Hematopoietic multipotent progenitor cell (in vitro differentiated cells): ENCODE measurements at regions not wholly inside any gene's neighbourhood (a gene's known extent, or its start where the extent isn't known, plus 50 kb on each side); places are given as distances from the start of the nearest gene placed in this dataset.

Experiments
- DNase-seq, 3 donors: peaks; one replicate each; pipeline ENCODE4 v3.0.0-alpha.2; 2011 to 2015; ENCODE audit warnings: low read depth in 2 of 3, low spot score in 2 of 3

DNA sequence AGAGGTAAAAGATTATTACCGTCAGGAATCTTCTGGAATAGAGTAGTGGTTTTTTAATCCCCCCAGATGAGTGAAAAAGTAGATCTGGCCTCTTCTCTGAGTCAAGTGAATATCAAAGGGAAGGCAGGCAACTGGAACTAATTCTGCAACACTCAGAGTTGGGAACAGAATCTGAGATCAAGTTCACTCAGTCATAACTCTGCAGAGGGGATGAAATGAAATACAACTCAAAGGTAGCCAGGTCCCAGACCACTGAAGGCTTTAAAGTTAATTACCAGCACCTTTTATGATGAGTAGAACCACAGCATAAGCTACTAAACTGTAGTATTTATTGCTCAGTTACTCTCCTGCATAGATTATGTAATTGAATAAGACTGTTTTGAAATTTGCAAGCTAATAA lies 455.6 kb upstream of the AKR1E2 start:
- DNase-seq, result no peak

DNA sequence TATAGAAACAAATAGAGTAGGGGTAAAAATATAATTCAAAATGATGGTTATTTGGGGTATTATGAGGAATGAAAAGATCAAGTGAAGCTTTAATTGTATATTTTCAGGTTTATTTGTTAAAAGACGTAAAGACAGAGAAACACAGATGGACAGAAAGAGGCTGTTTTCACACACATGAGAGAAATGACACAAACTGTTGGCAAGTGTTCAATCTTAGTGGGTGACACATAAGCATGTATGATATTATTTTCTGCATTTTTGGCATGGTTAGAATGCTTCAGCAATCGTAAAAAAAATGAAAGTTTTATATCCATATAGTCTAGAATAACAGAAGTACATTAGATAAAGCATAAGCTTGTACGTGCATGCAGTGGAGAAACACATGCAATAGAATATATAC lies 464.4 kb upstream of the AKR1E2 start:
- DNase-seq, result no peak

DNA sequence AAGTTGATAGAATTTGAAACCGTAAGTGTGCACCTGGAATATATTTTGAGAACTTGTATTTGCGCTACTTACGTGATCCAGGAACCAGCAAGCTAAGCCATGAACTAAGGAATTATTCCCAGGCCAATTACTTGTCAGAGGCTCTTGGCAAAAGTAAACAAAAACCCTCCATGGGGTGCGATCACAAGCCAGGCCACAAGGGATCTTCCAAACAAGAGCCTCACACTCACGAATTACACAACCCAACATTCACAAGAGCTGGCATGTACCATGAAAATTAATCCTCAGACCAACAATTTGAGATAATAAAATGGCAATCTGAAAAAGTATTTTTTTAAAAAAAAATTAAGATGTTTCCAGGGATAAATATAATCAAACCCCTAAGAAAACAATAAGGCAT lies 467.0 kb upstream of the AKR1E2 start:
- DNase-seq, result no peak

DNA sequence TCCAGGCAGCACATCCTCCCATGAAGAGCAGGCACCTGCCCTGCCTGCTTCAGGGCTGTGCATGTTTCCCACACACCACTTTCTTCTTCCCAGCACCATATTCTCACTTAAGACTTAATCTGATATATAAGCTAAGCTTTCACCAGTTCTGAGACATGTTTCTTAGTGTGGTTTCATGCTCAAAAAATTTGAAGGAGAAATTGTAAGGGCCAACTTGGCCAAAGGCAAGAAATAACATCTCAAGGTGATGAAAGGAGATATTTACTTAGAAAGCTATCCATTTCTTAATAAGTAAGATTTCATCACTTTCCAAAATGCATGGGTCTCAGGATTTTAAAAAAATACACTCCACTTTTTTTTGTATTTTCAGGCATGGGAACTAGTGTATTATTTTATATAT lies 468.1 kb upstream of the AKR1E2 start:
- no peak for DNase-seq

DNA sequence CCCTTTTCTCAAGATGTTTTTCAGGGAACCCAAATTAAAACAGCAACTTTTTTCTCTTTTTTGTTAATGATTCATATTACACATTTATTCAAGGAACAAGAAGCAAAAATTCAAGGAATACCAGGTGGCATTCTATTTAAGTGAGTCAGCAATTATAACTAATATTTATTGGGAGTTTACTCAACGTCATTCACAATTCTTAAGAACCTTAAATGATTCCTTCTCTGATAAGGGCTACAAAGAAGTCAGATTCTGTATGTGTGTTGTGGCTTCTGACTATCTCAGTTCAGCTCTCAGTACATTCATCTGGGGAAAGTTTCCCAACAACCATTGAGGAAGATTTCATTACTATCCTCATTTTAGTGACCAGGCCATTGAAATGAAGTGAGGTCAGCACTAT lies 470.7 kb upstream of the AKR1E2 start:
- DNase-seq, result no peak

DNA sequence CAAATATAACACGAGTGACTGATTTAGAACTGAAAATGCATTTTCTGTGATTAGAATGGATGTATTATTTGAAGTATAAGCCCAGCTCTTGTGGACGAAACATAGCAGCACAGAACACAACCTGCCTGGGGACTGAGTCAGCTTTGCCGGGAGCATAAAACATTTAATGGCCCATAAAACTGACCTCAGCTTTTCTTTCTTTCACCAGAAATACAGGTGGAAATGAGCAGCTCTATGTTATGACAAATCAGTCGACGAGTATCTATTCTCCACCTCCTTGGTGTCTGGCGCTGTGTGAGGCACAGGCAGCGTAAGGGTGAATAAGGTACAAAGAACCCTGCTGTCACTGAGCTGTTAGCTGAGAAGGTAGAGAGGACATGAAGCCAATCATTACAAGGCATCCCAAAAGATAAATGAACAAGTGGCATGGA lies 471.6 kb upstream of the AKR1E2 start:
- no peak for DNase-seq

DNA sequence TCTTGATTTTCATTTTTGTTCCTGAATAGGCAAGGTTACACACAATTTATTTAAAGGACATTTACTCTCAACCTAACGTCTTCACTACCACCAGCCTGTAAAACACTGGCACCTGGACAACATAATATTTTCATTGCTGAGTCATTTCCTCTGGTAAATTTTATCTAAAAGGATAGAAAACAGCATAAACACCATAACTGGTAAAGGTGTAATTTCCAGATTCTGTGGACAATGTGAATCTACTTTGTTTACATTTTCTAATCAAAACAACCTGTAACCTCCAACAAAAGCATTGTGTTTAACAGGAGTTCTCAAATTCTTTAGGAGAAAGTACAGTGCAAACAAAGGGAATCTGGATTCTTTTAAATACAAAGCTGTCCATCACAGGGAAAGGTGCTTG lies 472.0 kb upstream of the AKR1E2 start:
- peak in 1 of 3 donors; percentile 57 for DNase-seq

DNA sequence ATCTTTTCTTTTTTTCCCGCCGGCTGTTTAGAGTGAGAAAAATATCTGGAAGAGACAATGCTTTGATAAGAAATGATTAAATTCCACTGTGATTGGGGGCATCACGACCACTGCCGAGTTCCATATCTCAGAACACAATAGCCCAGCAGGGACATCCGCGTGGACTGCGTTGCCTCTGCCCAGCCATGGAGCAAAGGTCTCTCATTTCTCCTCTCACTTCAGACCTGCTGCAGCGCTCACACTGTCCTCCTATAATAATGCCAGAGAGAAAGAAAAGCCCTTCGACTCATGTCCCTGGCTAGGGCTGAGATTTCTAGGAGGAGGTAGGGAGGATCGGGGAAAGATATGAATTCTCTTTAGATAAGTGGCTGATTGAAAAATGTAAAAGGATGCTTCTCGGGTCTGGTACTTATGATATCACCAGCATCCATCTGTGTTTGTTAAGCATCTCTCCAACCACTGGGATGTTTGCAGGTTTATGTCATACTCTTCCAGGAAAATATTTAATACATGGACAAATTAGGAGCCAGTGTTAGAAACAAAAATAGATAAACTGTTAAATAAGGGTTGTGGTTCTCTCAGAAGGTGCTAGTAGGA lies 472.9 kb upstream of the AKR1E2 start:
- DNase-seq, result no peak

DNA sequence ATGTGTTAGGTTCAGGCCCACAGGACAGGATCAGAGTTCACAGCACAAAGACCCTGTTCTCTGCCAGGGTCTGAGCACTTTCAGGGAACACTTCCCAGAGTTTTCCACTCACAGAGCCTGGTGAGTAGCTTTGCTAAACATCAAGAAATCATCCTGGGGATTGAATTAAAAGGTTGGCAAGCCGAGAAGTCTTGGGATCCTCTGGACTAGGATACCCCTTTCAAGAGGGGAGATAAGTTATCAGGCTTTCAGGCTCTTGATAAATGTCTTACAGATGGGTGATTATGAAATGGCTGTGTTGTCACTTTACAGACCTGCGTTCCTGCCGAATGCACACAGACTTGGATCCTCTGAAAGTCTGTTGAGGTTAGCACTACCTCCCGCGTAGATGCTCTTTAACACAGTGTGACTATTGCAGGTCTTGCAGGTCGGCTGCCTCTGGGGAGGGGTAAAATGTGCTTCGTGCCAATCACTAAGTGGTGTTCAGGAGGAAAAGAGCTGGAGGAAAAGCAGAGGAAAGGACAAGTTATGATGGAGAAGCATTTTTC lies 473.5 kb upstream of the AKR1E2 start:
- no peak for DNase-seq

DNA sequence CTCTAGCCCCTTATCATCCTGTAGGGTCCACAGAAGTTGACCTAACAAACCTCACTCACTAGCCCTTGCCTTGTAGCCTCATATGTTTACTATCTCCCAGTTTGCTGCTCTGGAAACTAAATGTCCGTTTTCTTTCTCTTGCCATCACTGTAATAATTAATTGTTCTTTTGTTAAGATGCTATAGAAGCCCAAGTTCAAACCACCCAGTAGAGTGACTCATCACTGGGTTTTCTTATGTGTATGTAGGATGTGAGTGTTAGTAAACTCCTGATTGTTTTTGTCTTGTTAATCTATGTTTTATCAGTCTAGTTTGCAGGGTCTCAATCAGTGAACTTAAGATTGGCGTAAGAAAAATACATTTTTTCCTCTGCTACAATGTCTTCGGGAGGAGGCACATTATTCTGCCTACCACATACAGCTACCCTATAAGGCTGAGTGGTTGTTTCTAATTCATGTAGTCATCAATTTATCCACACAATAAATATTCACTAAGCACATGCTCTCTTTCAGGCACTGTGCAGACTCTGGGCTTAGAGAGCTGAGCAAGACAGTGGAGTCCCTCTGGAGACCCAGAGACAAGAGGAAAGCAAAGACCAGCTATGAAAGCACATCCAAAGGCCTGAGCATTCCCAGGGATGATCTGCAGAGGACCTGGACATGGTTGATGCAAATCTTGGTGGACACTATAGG lies 474.1 kb upstream of the AKR1E2 start:
- no peak for DNase-seq

DNA sequence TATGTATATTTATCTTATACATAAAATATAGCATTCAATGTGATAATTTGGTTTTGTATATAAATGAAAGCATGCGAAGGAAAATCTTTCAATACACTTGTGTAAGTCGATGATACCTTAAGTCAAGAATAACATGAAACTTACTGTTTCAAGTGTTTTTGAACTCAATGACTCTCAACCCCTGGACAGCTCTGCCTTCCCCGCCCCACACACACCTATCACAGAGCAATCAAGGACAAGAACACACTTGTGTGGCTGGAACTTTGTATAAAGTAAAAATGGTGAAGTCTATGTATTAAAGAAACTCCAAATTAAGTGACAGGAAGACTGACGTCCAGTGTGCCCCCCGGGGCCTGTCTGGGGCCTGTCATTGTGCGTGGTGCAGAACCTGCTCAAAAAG lies 478.6 kb upstream of the AKR1E2 start:
- DNase-seq, result no peak

DNA sequence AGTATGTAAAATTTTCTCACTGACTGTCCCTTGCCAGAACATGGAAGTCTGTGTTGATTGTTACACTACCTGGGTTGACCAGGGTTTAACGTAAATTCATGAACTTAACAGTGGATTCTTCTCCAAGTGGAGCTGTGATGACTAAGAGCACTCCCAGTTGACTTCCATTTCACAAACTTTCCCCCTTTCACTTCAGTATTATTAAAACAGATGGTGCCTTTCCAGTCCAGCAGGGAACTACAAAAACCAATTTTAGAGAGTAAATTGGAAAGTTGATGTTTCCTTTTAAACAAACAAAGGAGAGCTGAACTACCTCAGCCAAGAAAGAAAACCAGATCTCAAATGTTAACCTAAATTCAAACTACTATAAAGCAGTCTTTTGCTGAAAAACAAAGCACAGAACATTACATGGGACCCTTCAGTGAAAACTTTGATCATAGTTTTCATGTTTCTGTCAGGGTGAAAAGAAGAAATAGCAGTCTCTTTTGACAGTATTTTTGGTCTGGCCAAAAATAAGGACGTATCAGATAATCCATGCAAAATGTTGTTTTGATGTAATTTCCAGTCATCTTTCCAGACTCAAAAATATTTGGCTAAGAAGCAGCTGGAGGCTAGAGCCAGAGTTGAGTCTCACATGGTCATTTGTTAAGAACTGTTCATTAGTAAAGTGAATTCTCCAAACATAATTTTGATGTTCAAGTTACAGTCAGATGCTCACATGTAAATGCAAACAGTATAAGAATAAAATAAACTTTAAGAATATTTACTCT lies 479.9 kb upstream of the AKR1E2 start:
- DNase-seq, result no peak

DNA sequence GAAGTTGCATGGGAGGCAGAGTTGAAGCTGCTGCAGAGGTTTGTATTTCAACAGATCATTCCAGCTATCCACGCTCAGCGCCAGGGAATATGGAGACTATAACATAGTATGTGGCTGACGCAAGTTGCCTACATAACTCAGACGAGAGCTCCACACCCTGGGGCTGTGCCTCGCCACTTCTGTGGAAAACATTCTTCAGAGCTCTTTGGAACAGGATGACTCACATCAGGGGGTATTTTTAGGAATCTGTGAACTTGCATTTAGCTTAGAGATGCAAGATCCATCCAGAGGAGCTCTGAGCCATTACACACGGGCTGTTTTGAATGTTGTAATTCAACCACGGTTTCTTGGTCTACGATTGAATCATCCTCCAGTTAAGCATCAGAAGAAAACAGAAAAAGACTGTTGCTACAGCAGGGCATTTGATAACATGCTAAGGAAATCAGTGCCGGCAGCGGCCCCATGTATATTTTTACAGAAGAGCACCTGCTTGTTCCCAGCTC lies 481.5 kb upstream of the AKR1E2 start:
- no peak for DNase-seq

DNA sequence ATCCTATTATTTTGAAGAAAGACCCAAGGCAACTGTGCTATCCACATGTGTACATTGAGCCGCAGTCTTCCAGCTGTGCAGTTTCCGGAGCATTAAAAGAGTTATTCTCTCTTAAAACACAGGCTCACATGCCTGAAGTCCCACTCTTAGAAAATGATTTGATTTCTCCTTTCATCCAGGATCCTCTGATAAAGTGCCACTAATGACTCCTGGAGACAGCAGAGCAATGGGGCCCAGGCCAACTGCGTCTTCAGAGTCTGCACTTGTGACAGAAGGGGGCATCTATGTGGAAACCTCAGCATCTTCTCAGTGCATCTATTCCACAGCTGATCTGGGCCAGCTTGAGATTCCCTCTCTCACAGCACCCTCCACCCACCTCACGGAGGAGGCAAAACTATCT lies 482.1 kb upstream of the AKR1E2 start:
- no peak for DNase-seq

DNA sequence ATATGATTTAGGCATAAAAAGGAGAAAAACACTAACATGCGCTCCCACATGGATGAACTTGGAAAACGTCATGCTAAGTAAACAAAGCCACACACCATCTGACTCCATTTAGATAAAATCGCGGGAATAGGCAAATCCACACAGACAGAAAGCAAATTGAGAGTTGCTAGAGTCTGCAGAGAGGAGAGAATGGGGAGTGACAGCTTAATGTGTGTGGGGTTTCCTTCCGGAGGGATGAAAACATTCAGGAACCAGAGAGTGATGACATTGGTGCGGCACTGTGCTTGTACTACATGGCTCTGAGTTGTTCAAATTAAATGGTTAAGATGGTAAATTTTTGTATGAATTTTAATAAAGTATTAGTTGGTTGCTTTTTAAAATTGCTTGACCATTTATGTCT lies 482.9 kb upstream of the AKR1E2 start:
- DNase-seq, result no peak

DNA sequence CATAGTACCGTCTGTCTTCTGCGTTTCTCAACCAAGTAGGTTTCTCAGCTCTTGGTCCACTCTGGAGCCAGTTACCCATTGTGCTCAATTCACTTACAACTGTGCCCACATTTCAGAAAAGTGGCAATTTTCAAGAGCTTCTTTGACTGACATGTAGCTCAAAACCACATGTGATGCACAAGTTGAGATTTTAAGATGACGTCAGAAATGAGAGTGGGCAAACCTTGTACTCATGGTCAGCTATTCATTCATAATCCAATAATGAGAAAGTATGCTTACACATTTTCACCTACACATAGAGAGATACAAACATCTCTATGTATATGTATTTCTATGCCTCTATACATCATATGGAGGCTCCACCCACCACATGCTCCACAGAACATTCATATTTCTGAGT lies 487.2 kb upstream of the AKR1E2 start:
- no peak for DNase-seq

DNA sequence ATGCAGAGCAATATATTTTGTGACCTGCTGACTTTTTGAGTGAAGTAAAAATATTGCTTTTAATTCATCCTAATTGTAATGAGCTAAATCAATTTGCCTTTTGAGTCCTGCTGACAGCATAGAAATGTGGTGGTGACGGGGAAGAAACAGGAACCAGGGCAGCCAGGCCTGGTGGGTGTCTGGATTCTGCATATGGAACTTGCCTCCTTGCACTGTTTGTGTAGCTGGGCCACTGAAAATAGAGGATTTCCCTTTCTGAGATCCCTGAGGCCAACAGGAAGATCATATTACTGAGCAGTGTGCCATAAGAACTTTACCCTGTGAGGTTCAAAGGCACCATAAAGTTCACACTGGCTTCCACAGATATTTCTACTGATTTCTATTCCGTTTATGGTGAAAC lies 488.4 kb upstream of the AKR1E2 start:
- DNase-seq, result no peak

DNA sequence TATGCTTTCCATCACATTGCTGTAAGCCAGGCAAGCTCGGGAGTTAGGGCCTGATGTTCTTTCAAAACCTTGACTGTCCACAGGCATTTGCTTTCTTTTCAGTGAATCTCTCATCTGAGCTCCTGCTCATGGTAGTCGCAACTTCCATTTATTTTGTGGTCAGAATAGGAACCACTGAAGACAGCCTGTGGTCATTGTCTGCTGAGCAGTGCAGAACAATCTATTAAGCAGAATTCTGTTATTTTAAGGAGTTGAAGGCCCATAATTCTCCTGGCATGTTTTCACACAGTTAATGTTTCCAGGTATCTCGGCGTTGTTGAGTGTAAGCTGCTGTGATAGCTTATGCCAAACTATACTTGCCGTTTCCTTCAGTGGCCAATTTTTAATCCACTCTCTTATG lies 491.1 kb upstream of the AKR1E2 start:
- no peak for DNase-seq

DNA sequence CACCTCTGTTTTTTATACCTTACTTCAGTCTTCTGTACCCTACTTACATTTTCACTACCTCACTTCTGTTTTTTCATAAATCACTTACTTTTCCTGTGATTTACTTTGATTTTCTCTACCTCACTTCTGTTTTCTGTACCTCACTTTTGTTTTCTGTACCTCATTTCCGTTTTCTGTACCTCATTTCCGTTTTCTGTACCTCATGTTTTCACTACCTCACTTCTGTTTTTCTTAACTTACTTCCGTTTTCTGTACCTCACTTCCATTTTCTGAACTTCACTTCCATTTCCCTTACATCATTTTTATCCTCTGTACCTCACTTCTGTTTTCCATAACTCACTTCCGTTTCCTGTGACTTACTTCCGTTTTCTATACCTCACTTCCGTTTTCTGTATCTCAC lies 492.0 kb upstream of the AKR1E2 start:
- no peak for DNase-seq

DNA sequence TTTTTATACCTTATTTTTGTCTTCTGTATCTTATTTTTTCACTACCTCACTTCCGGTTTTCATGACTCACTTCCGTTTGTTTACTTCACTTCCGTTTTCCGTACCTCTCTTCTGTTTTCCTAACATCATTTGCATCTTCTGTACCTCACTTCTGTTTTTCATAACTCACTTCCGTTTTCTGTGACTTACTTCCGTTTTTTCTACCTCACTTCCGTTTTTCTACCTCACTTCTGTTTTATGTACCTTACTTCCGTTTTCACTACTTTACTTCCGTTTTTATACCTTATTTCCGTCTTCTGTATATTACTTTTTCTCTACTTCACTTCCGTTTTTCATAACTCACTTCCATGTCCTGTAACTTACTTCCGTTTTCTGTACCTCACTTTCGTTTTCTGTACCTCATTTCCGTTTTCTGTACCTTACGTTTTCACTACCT lies 492.5 kb upstream of the AKR1E2 start:
- peak in 1 of 3 donors; percentile 15 for DNase-seq

DNA sequence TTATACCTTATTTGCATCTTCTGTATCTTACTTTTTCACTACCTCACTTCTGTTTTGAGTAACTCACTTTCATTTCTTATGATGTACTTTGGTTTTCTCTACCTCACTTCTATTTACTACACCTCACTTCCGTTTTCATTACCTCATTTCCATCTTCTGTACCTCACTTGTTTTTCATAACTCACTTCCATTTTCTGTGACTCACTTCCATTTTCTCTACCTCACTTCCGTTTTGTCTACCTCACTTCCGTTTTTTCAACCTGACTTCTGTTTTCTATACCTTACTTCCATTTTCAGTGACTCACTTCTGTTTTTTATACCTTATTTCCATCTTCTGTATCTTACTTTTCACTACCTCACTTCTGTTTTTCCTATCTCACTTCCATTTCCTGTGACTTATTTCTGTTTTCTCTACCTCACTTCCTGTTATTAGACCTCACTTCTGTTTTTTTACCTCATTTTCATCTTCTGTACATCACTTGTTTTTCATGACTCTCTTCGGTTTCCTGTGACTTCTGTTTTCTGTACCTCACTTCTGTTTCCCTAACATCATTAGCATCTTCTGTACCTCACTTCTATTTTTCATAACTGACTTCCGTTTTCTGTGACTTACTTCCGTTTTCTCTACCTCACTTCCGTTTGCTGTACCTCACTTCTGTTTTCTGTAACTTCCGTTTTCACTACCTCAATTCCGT lies 493.1 kb upstream of the AKR1E2 start:
- DNase-seq, result peak in 1 of 3 donors; percentile 4
